H1 (cell line): ENCODE measurements at regions not wholly inside any gene's neighbourhood (a gene's known extent, or its start where the extent isn't known, plus 50 kb on each side); places are given as distances from the start of the nearest gene placed in this dataset.

ENCODE experiments used
- CTCF ChIA-PET: fragments of 300-600 bp; sonication (Branson Sonifier 250); formaldehyde crosslinking; loops from one replicate; lab custom pipeline; 2021; ENCODE audit not compliant: partially characterized antibody; lab: Charles Lee
- POLR2A ChIA-PET: fragments of 300-600 bp; sonication (Branson Sonifier 250); formaldehyde crosslinking; loops from one replicate; lab custom pipeline; 2021; ENCODE audit warnings: inconsistent platforms; ENCODE audit not compliant: partially characterized antibody; lab: Charles Lee
- DNase-seq, 2 experiments: peaks; one replicate each; pipeline versions ENCODE4 v3.0.0 to v3.0.0-alpha.2; 2010 to 2022; ENCODE audit warnings: low spot score in 2 of 2, low read depth in 1 of 2, mixed read lengths in 1 of 2
- FAIRE-seq: peaks from 2 replicates; lab custom pipeline; 2011; peaks lifted over from hg19 to GRCh38; lab: Jason Lieb, UNC
- H2AFZ ChIP-seq: 2 replicates; pipeline ENCODE4 v1.8.1; 2012; ENCODE audit warnings: low read length, inconsistent platforms
- H2AK5ac ChIP-seq: 2 replicates; pipeline ENCODE4 v1.6.1; 2013; ENCODE audit warnings: low read depth, low read length
- H2BK120ac ChIP-seq: replicated peaks from 2 replicates; pipeline ENCODE3; 2013; ENCODE audit warnings: low read depth, low read length, inconsistent platforms
- H2BK12ac ChIP-seq: 2 replicates; pipeline ENCODE4 v1.6.1; 2013; ENCODE audit warnings: low read depth, low read length
- H2BK15ac ChIP-seq: 2 replicates; pipeline ENCODE4 v1.6.1; 2013; ENCODE audit warnings: low read length
- H2BK20ac ChIP-seq: 2 replicates; pipeline ENCODE4 v1.6.1; 2013; ENCODE audit warnings: low read length
- H2BK5ac ChIP-seq: 2 replicates; pipeline ENCODE4 v1.6.1; 2013; ENCODE audit warnings: low read depth, low read length
- H3K14ac ChIP-seq: 2 replicates; pipeline ENCODE4 v1.6.1; 2013; ENCODE audit warnings: inconsistent platforms; ENCODE audit not compliant: insufficient read length
- H3K18ac ChIP-seq: 2 replicates; pipeline ENCODE4 v1.6.1; 2013; ENCODE audit warnings: low read length; ENCODE audit errors: extremely low read depth
- H3K23ac ChIP-seq: 2 replicates; pipeline ENCODE4 v1.6.1; 2013; ENCODE audit warnings: inconsistent platforms; ENCODE audit not compliant: insufficient read length
- H3K23me2 ChIP-seq: 2 replicates; pipeline ENCODE4 v1.6.1; 2013; ENCODE audit warnings: low read depth, low read length
- H3K27ac ChIP-seq: 2 replicates; pipeline ENCODE4 v1.6.1; 2011; ENCODE audit warnings: low read depth, low read length, inconsistent platforms
- H3K27me3 ChIP-seq, 4 experiments: replicated peaks in 1 of 4; 1 replicate in 1 of 4; 2 replicates in 3 of 4; pipeline versions ENCODE4 v1.6.1 to v1.8.1; 2011 to 2013; ENCODE audit warnings: low read length in 3 of 4, mild to moderate bottlenecking in 3 of 4, inconsistent platforms in 2 of 4, mixed read lengths in 2 of 4, moderate library complexity in 1 of 4; ENCODE audit not compliant: control insufficient read depth in 3 of 4, insufficient read depth in 3 of 4; ENCODE audit errors: extremely low read depth in 1 of 4
- H3K36me3 ChIP-seq, 4 experiments: 2 replicates each; pipeline versions ENCODE4 v1.6.1 to v1.8.1; 2011 to 2013; ENCODE audit warnings: mild to moderate bottlenecking in 4 of 4, low read length in 3 of 4, moderate library complexity in 2 of 4, control low read depth in 1 of 4, inconsistent platforms in 1 of 4; ENCODE audit not compliant: insufficient read depth in 4 of 4, control insufficient read depth in 2 of 4
- H3K4ac ChIP-seq: replicated peaks from 2 replicates; pipeline ENCODE3; 2013; ENCODE audit warnings: low read length, low read depth, mixed read lengths, inconsistent platforms; ENCODE audit not compliant: insufficient read length
- H3K4me1 ChIP-seq, 4 experiments: replicated peaks in 1 of 4; 1 replicate in 1 of 4; 2 replicates in 3 of 4; pipeline versions ENCODE4 v1.6.1 to v1.8.1; 2011 to 2013; ENCODE audit warnings: low read length in 3 of 4, inconsistent platforms in 2 of 4, mixed read lengths in 1 of 4; ENCODE audit not compliant: insufficient read depth in 4 of 4, control insufficient read depth in 3 of 4
- H3K4me2 ChIP-seq, 2 experiments: 2 replicates each; pipeline versions ENCODE4 v1.6.1 to v1.8.1; 2011 to 2013; ENCODE audit warnings: low read depth in 2 of 2, low read length in 2 of 2, control low read depth in 1 of 2, inconsistent platforms in 1 of 2, mild to moderate bottlenecking in 1 of 2; ENCODE audit not compliant: insufficient read depth in 1 of 2
- H3K4me3 ChIP-seq, 4 experiments: fragments of 200-600, 300-600 bp in 1 of 4; sonication (generic), shearing (Covaris generic), sonication (Bioruptor Twin) in 1 of 4; 2 replicates each; pipeline versions ENCODE4 v1.5.1 to v1.8.1; 2011 to 2016; ENCODE audit warnings: low read length in 4 of 4, low read depth in 3 of 4, control low read depth in 2 of 4, inconsistent platforms in 2 of 4, mild to moderate bottlenecking in 2 of 4, mixed read lengths in 1 of 4, moderate library complexity in 1 of 4; ENCODE audit not compliant: insufficient read depth in 2 of 4; ENCODE audit errors: extremely low read depth in 1 of 4
- H3K56ac ChIP-seq: replicated peaks from 2 replicates; pipeline ENCODE3; 2013; ENCODE audit warnings: low read depth, mild to moderate bottlenecking, mixed read lengths, low read length, inconsistent platforms; ENCODE audit not compliant: insufficient read length
- H3K79me1 ChIP-seq: 2 replicates; pipeline ENCODE4 v1.6.1; 2013; ENCODE audit warnings: low read depth, low read length, control low read depth
- H3K79me2 ChIP-seq, 2 experiments: 2 replicates each; pipeline versions ENCODE4 v1.6.1 to v1.8.1; 2012 to 2013; ENCODE audit warnings: low read length in 2 of 2, mild to moderate bottlenecking in 2 of 2, inconsistent platforms in 1 of 2; ENCODE audit not compliant: insufficient read depth in 2 of 2, control insufficient read depth in 1 of 2
- H3K9ac ChIP-seq, 4 experiments: replicated peaks in 1 of 4; 1 replicate in 1 of 4; 2 replicates in 3 of 4; pipeline versions ENCODE4 v1.6.1 to v1.8.1; 2011 to 2013; ENCODE audit warnings: low read depth in 3 of 4, low read length in 3 of 4, control low read depth in 2 of 4, mild to moderate bottlenecking in 2 of 4, moderate library complexity in 2 of 4, inconsistent platforms in 1 of 4; ENCODE audit errors: extremely low read depth in 1 of 4
- H3K9me3 ChIP-seq, 2 experiments: 2 replicates each; pipeline versions ENCODE4 v1.6.1 to v1.8.1; 2012 to 2013; ENCODE audit warnings: mild to moderate bottlenecking in 2 of 2, moderate library complexity in 2 of 2, control low read depth in 1 of 2, inconsistent platforms in 1 of 2, low read depth in 1 of 2, low read length in 1 of 2, mixed read lengths in 1 of 2; ENCODE audit not compliant: insufficient read depth in 2 of 2
- H4K20me1 ChIP-seq, 2 experiments: replicated peaks in 1 of 2; 2 replicates each; pipeline versions ENCODE3 to v1.8.1; 2011 to 2013; ENCODE audit warnings: inconsistent platforms in 2 of 2, low read length in 2 of 2, mild to moderate bottlenecking in 1 of 2; ENCODE audit not compliant: insufficient read depth in 2 of 2, control insufficient read depth in 1 of 2
- H4K5ac ChIP-seq: 2 replicates; pipeline ENCODE4 v1.6.1; 2013; ENCODE audit warnings: low read length, low read depth, mixed read lengths, inconsistent platforms; ENCODE audit not compliant: insufficient read length
- H4K8ac ChIP-seq: 2 replicates; pipeline ENCODE4 v1.8.0; 2013; ENCODE audit warnings: mild to moderate bottlenecking, moderate library complexity, low read length, inconsistent platforms; ENCODE audit not compliant: insufficient read depth; ENCODE audit errors: extremely low read depth
- H4K91ac ChIP-seq: replicated peaks from 2 replicates; pipeline ENCODE3; 2013; ENCODE audit warnings: low read length, mixed read lengths, inconsistent platforms; ENCODE audit not compliant: insufficient read length
- BCL11A ChIP-seq, 2 experiments: IDR thresholded peaks; one replicate each; pipeline ENCODE4 v1.6.1; 2011; ENCODE audit warnings: low read depth in 2 of 2, low read length in 2 of 2, mild to moderate bottlenecking in 2 of 2
- CBX5 ChIP-seq: fragments of 300-800, 300-1000 bp; sonication (generic); IDR thresholded peaks from 2 replicates; pipeline ENCODE4 v1.7.1; 2016; ENCODE audit warnings: antibody characterized with exemption, low read length, low read depth
- EGR1 ChIP-seq: IDR thresholded peaks from 2 replicates; pipeline ENCODE4 v1.6.1; 2011; ENCODE audit warnings: low read depth, low read length, borderline replicate concordance
- EP300 ChIP-seq, 2 experiments: IDR thresholded peaks; 1 replicate in 1 of 2; 2 replicates in 1 of 2; pipeline ENCODE4 v1.6.1; 2011 to 2012; ENCODE audit warnings: low read depth in 2 of 2, low read length in 2 of 2, mild to moderate bottlenecking in 2 of 2, borderline replicate concordance in 1 of 2, inconsistent platforms in 1 of 2, moderate library complexity in 1 of 2
- HDAC6 ChIP-seq: IDR thresholded peaks from one replicate; pipeline ENCODE4 v1.7.1; 2012; ENCODE audit warnings: low read depth, mild to moderate bottlenecking, inconsistent platforms, low read length, moderate library complexity
- JUND ChIP-seq: IDR thresholded peaks from 2 replicates; pipeline ENCODE4 v1.6.1; 2011; ENCODE audit warnings: mild to moderate bottlenecking, improper control_type of control experiment, low read length
- NRF1 ChIP-seq: IDR thresholded peaks from 2 replicates; pipeline ENCODE4 v1.6.1; 2011; ENCODE audit warnings: mild to moderate bottlenecking, low read depth, low read length, improper control_type of control experiment
- RAD21 ChIP-seq, 2 experiments: IDR thresholded peaks in 1 of 2; conservative IDR thresholded peaks in 1 of 2; 2 replicates each; pipeline ENCODE4 v1.6.1; 2011; ENCODE audit warnings: low read depth in 2 of 2, low read length in 2 of 2, improper control_type of control experiment in 1 of 2, inconsistent platforms in 1 of 2, mild to moderate bottlenecking in 1 of 2, moderate library complexity in 1 of 2
- SP4 ChIP-seq: IDR thresholded peaks from 2 replicates; pipeline ENCODE4 v1.6.1; 2012; ENCODE audit warnings: low read length, inconsistent platforms
- TAF1 ChIP-seq: IDR thresholded peaks from 2 replicates; pipeline ENCODE4 v1.6.1; 2011; ENCODE audit warnings: mild to moderate bottlenecking, low read depth, low read length
- TAF7 ChIP-seq: optimal IDR thresholded peaks from 2 replicates; pipeline ENCODE3; 2011; ENCODE audit warnings: low read depth, mild to moderate bottlenecking, inconsistent platforms, low read length, moderate library complexity, borderline replicate concordance
- TBP ChIP-seq: IDR thresholded peaks from 2 replicates; pipeline ENCODE4 v1.6.1; 2011; ENCODE audit warnings: low read depth, low read length, improper control_type of control experiment
- WGBS, 2 experiments: shearing (Covaris generic) in 1 of 2; methylation state at CpG; one replicate each; pipeline versions ENCODE4 v1.1.6 to v1.1.7; 2013 to 2015; ENCODE audit warnings: low lambda C conversion rate in 2 of 2, mixed read lengths in 2 of 2, inconsistent platforms in 1 of 2, low coverage in 1 of 2, missing lambda C conversion rate in 1 of 2; ENCODE audit not compliant: insufficient replicate concordance in 2 of 2, insufficient coverage in 1 of 2, insufficient read length in 1 of 2; ENCODE audit errors: extremely low coverage in 1 of 2, missing lambda C conversion rate in 1 of 2; 5-methylcytosine and 5-hydroxymethylcytosine counted together
- TF ChIP-seq, protein P1 (sequence below): IDR thresholded peaks from 2 replicates; pipeline ENCODE4 v1.6.1; 2012; ENCODE audit warnings: inconsistent platforms
- TF ChIP-seq, protein P2 (sequence below): IDR thresholded peaks from 2 replicates; pipeline ENCODE4 v1.6.1; 2011; ENCODE audit warnings: low read depth, mild to moderate bottlenecking, low read length; ENCODE audit not compliant: insufficient read depth

DNA sequence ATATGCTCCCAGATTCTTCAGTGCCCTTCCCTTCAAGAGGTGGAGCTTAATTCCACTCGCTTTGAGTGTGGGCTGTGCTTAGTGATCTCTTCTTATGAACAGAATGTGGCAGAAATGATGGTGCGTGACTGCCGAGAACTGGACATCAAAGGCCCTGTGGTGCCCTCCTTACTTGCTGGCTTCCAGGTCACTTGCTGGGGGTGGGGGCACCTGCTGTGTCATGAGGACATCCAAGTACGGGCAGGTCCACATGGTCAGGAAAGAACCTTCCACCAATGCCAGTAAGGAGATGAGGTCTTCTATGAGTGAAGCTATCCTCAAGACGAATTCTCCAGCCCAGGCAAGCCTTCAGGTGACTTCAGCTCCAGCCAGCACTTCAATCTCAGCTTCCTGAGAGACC, 95.8 kb downstream of the FAM53A start:
- H3K27me3 ChIP-seq = no peaks in the 10 kb centered on the region; a peak in 1 of 7 replicates
- H3K4me2 ChIP-seq = no peak overlapping the region
- H3K23me2 ChIP-seq = no peaks in the 10 kb centered on the region
- no peak overlapping the region for H4K8ac ChIP-seq
- H2BK120ac ChIP-seq = no peak overlapping the region
- H3K4me3 ChIP-seq = no peak overlapping the region
- POLR2A ChIA-PET = no interaction called here
- H2BK20ac ChIP-seq = no peak overlapping the region
- no peak overlapping the region for H3K56ac ChIP-seq
- no peaks in the 10 kb centered on the region for H4K20me1 ChIP-seq
- peaks cover 0 to 6% of the 10 kb centered on the region in 2 experiments; a peak in 2 of 4 replicates for H3K9me3 ChIP-seq
- H2BK12ac ChIP-seq = no peak overlapping the region
- no peak overlapping the region for H4K5ac ChIP-seq
- H3K4me1 ChIP-seq = no peaks in the 10 kb centered on the region
- no peak for DNase-seq
- no peaks in the 10 kb centered on the region for H3K36me3 ChIP-seq
- H4K91ac ChIP-seq = no peak overlapping the region
- no peak overlapping the region for H3K18ac ChIP-seq
- WGBS, 2 experiments = 78% methylated on average over 5 of the region's 5 CpGs; no CpG with 5 or more reads in 1 of the 2 experiments
- H3K14ac ChIP-seq = no peak overlapping the region
- no peak overlapping the region for H3K23ac ChIP-seq
- H3K27ac ChIP-seq = no peak overlapping the region
- H3K9ac ChIP-seq = no peak overlapping the region
- CTCF ChIA-PET = interaction anchor here (0.9 to 1.4 kb wide), 4 partner anchors 8 to 41 kb away, joined by 3 to 6 read pairs (median 4); no protein-coding TSS in a partner anchor
- no peak overlapping the region for H2BK15ac ChIP-seq
- no peak overlapping the region for H2AFZ ChIP-seq
- H3K79me1 ChIP-seq = no peaks in the 10 kb centered on the region
- H2BK5ac ChIP-seq = no peak overlapping the region
- H3K79me2 ChIP-seq = no peaks in the 10 kb centered on the region
- FAIRE-seq = no peak
- H3K4ac ChIP-seq = no peak overlapping the region
- no peak overlapping the region for H2AK5ac ChIP-seq
- TF ChIP-seq EGR1 = no peak
- TF ChIP-seq RAD21 (IDR thresholded peaks at IDR 0.05 in 1 of 2, conservative IDR thresholded peaks at IDR 0.05 in 1 of 2; ENCODE audit: low read depth in 2 of 2, low read length in 2 of 2) = no peak
- no peak for TF ChIP-seq TAF1
- no peak for TF ChIP-seq CBX5
- no peak for TF ChIP-seq SP4
- no peak for TF ChIP-seq TAF7
- no peak for TF ChIP-seq NRF1
- TF ChIP-seq, protein P1, sequence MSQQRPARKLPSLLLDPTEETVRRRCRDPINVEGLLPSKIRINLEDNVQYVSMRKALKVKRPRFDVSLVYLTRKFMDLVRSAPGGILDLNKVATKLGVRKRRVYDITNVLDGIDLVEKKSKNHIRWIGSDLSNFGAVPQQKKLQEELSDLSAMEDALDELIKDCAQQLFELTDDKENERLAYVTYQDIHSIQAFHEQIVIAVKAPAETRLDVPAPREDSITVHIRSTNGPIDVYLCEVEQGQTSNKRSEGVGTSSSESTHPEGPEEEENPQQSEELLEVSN = no peak
- TF ChIP-seq, protein P2, sequence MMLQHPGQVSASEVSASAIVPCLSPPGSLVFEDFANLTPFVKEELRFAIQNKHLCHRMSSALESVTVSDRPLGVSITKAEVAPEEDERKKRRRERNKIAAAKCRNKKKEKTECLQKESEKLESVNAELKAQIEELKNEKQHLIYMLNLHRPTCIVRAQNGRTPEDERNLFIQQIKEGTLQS = no peak
- TF ChIP-seq TBP = no peak
- TF ChIP-seq BCL11A (IDR thresholded peaks at IDR 0.05; ENCODE audit: low read depth in 2 of 2, low read length in 2 of 2) = no peak
- TF ChIP-seq JUND = no peak
- no peak for TF ChIP-seq EP300 (IDR thresholded peaks at IDR 0.05; ENCODE audit: borderline replicate concordance in 1 of 2, low read depth in 2 of 2, low read length in 2 of 2)
- TF ChIP-seq HDAC6 = no peak
